Ovary (tissue), 3 donors: ENCODE measurements at regions not wholly inside any gene's neighbourhood (a gene's known extent, or its start where the extent isn't known, plus 50 kb on each side); places are given as distances from the start of the nearest gene placed in this dataset.

Experiments
- POLR2A ChIP-seq: fragments of 450-650 bp; IDR thresholded peaks from one replicate; pipeline ENCODE4 v1.6.1; 2017; ENCODE audit warnings: antibody characterized with exemption, mild to moderate bottlenecking, moderate library complexity
- TF ChIP-seq, protein P1 (sequence below), 3 donors: fragments of 450-650 bp in 2 of 3; fragments of 200-600 bp in 1 of 3; IDR thresholded peaks; one replicate each; pipeline versions ENCODE4 v1.5.1 to v1.8.0; 2016 to 2022; ENCODE audit warnings: antibody characterized with exemption in 3 of 3, mild to moderate bottlenecking in 1 of 3
- donor health status: DM: no; HTN: no; CAD: no.

DNA sequence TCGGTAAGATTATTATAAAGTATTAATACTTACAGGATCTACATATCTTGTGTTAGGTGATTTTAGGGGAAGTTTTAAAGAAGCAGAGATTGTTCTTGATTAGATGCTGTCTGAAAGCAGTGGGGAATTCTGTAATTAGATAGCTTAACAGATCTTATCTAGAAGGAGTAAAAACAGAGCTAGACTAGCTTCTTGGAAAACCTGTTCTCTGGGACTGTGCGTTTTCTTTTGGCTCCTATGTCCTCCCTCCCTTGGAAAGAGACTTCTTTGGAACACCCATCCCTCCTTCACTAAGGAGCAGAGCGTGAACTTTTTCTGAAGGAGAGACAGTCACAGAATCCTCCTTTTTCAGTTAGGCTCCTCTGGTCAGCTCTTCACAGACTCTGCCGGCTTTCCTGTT is 83.5 kb upstream of the ZNF184 start:
- no peak for TF ChIP-seq POLR2A
- TF ChIP-seq, protein P1, sequence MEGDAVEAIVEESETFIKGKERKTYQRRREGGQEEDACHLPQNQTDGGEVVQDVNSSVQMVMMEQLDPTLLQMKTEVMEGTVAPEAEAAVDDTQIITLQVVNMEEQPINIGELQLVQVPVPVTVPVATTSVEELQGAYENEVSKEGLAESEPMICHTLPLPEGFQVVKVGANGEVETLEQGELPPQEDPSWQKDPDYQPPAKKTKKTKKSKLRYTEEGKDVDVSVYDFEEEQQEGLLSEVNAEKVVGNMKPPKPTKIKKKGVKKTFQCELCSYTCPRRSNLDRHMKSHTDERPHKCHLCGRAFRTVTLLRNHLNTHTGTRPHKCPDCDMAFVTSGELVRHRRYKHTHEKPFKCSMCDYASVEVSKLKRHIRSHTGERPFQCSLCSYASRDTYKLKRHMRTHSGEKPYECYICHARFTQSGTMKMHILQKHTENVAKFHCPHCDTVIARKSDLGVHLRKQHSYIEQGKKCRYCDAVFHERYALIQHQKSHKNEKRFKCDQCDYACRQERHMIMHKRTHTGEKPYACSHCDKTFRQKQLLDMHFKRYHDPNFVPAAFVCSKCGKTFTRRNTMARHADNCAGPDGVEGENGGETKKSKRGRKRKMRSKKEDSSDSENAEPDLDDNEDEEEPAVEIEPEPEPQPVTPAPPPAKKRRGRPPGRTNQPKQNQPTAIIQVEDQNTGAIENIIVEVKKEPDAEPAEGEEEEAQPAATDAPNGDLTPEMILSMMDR (IDR thresholded peaks at IDR 0.05) = no peak
